ENCODE measurements at regions not wholly inside any gene's neighbourhood (a gene's known extent, or its start where the extent isn't known, plus 50 kb on each side); places are given as distances from the start of the nearest gene placed in this dataset.

DNA sequence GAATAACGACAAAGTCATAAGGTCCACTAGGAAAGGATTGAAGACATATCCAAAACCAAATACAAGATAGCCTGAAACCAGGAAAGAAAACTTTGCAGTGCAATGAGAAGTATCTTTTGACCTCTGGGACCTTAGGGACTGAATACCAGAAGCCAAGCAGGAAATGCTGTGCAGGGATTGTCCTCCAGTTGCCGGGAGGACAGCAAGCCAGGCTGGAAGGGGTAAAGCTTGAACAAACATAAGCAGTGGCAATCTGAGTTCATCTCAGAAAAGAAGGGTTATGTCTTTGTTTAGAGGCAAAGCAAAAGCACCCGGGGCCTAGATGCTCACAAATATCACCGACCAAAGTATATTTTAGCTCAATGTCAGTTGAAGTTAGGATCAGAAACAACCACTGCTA, 55.3 kb upstream of the VCX start:
- Histone ChIP-seq H3K4me1 (ENCODE audit: control insufficient read depth, extremely low read depth, insufficient read depth, low read length) (no peaks in the 10 kb centered on the region), H3K9me1 (ENCODE audit: control insufficient read depth, extremely low read depth, insufficient read depth, low read length) (no peaks in the 10 kb centered on the region), H3K27ac (ENCODE audit: control insufficient read depth, insufficient read depth, low read length) (no peak overlapping the region), H4K20me1 (ENCODE audit: control insufficient read depth, extremely low read depth, insufficient read depth, low read length) (no peaks in the 10 kb centered on the region), H3K27me3 (ENCODE audit: control insufficient read depth, extremely low read depth, insufficient read depth, low read length) (no peaks in the 10 kb centered on the region), H3K4me3 (ENCODE audit: control insufficient read depth in 2 of 3, extremely low read depth in 1 of 3, insufficient read depth in 2 of 3, low read depth in 1 of 3, low read length in 3 of 3) (no peak overlapping the region), H3K9me3 (ENCODE audit: control insufficient read depth, low read depth, low read length) (no peaks in the 10 kb centered on the region), H3K79me2 (ENCODE audit: control insufficient read depth, insufficient read depth, low read length) (no peaks in the 10 kb centered on the region), H3K36me3 (ENCODE audit: control insufficient read depth in 2 of 2, extremely low read depth in 1 of 2, insufficient read depth in 2 of 2, low read length in 2 of 2) (no peaks in the 10 kb centered on the region), H3K9ac (ENCODE audit: control insufficient read depth, extremely low read depth, insufficient read depth, low read length) (no peak overlapping the region), H2AFZ (ENCODE audit: control insufficient read depth, low read length) (no peak overlapping the region), H3K4me2 (ENCODE audit: control insufficient read depth, extremely low read depth, insufficient read depth, low read depth, low read length) (no peak overlapping the region)
- no peak for DNase-seq (ENCODE audit: low read depth, low spot score)
- TF ChIP-seq, protein P1, sequence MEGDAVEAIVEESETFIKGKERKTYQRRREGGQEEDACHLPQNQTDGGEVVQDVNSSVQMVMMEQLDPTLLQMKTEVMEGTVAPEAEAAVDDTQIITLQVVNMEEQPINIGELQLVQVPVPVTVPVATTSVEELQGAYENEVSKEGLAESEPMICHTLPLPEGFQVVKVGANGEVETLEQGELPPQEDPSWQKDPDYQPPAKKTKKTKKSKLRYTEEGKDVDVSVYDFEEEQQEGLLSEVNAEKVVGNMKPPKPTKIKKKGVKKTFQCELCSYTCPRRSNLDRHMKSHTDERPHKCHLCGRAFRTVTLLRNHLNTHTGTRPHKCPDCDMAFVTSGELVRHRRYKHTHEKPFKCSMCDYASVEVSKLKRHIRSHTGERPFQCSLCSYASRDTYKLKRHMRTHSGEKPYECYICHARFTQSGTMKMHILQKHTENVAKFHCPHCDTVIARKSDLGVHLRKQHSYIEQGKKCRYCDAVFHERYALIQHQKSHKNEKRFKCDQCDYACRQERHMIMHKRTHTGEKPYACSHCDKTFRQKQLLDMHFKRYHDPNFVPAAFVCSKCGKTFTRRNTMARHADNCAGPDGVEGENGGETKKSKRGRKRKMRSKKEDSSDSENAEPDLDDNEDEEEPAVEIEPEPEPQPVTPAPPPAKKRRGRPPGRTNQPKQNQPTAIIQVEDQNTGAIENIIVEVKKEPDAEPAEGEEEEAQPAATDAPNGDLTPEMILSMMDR (optimal IDR thresholded peaks at IDR 0.05 in 1 of 3, IDR thresholded peaks at IDR 0.05 in 1 of 3, conservative IDR thresholded peaks at IDR 0.05 in 1 of 3; ENCODE audit: extremely low read depth in 1 of 3, insufficient read depth in 2 of 3, low read length in 3 of 3), result no peak
- TF ChIP-seq EZH2 (IDR thresholded peaks at IDR 0.05; ENCODE audit: low read length), result no peak
- dilution Hi-C loops (cut with MboI; ENCODE audit: extremely low pct_ligation_motif_present, low sequenced_read_pairs), result no loop called here
- no peak for FAIRE-seq

DNA sequence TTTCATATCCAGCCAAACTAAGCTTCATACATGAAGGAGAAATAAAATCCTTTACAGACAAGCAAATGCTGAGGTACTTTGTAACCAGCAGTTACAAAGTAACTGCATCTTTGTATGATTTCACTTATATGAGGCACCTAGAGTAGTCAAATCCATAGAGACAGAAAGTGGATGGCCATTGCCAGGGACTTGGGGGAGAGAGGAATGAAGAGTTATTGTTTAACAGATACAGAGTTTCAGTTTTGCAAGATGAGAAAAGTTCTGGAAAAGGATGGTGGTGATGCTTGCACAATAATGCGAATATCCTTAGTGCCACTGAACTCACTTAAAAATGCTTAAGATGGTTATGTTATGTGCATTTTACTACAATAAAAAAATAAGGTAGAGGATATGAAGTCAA, 58.4 kb upstream of the VCX start:
- Histone ChIP-seq H4K20me1 (ENCODE audit: control insufficient read depth, extremely low read depth, insufficient read depth, low read length) (no peaks in the 10 kb centered on the region), H3K27ac (ENCODE audit: control insufficient read depth, insufficient read depth, low read length) (no peak overlapping the region), H3K36me3 (ENCODE audit: control insufficient read depth in 2 of 2, extremely low read depth in 1 of 2, insufficient read depth in 2 of 2, low read length in 2 of 2) (no peaks in the 10 kb centered on the region), H3K4me3 (ENCODE audit: control insufficient read depth in 2 of 3, extremely low read depth in 1 of 3, insufficient read depth in 2 of 3, low read depth in 1 of 3, low read length in 3 of 3) (no peak overlapping the region), H3K79me2 (ENCODE audit: control insufficient read depth, insufficient read depth, low read length) (no peaks in the 10 kb centered on the region), H3K4me1 (ENCODE audit: control insufficient read depth, extremely low read depth, insufficient read depth, low read length) (no peaks in the 10 kb centered on the region), H3K9ac (ENCODE audit: control insufficient read depth, extremely low read depth, insufficient read depth, low read length) (no peak overlapping the region), H2AFZ (ENCODE audit: control insufficient read depth, low read length) (no peak overlapping the region), H3K27me3 (ENCODE audit: control insufficient read depth, extremely low read depth, insufficient read depth, low read length) (no peaks in the 10 kb centered on the region), H3K9me1 (ENCODE audit: control insufficient read depth, extremely low read depth, insufficient read depth, low read length) (no peaks in the 10 kb centered on the region), H3K4me2 (ENCODE audit: control insufficient read depth, extremely low read depth, insufficient read depth, low read depth, low read length) (no peak overlapping the region), H3K9me3 (ENCODE audit: control insufficient read depth, low read depth, low read length) (no peaks in the 10 kb centered on the region)
- dilution Hi-C loops (cut with MboI; ENCODE audit: extremely low pct_ligation_motif_present, low sequenced_read_pairs), result no loop called here
- DNase-seq (ENCODE audit: low read depth, low spot score) (no peak), FAIRE-seq (no peak)
- TF ChIP-seq, protein P1 (optimal IDR thresholded peaks at IDR 0.05 in 1 of 3, IDR thresholded peaks at IDR 0.05 in 1 of 3, conservative IDR thresholded peaks at IDR 0.05 in 1 of 3; ENCODE audit: extremely low read depth in 1 of 3, insufficient read depth in 2 of 3, low read length in 3 of 3), result no peak
- TF ChIP-seq EZH2 (IDR thresholded peaks at IDR 0.05; ENCODE audit: low read length), result no peak

Measured in keratinocyte (primary cell).